ENCODE measurements at regions not wholly inside any gene's neighbourhood (a gene's known extent, or its start where the extent isn't known, plus 50 kb on each side); places are given as distances from the start of the nearest gene placed in this dataset.
"Not testable (repeated sequence)": the region's sequence is repeated elsewhere in the genome, so short reads cannot be mapped to it uniquely, and the experiment has no call there.

- DNase-seq (ENCODE audit: low spot score) = not testable (repeated sequence)
Measured at GRCh38 chr14:19052977-19053376, 85.7 kb downstream of the POTEM start.

- not testable (repeated sequence) for DNase-seq (ENCODE audit: low spot score)
Measured at GRCh38 chr14:19053426-19054050, 86.3 kb downstream of the POTEM start.

- not testable (repeated sequence) for DNase-seq (ENCODE audit: low spot score)
Measured at GRCh38 chr14:19054108-19054721, 87.0 kb downstream of the POTEM start.

- not testable (repeated sequence) for DNase-seq (ENCODE audit: low spot score)
Measured at GRCh38 chr14:19054934-19055333, 87.7 kb downstream of the POTEM start.

GRCh38 chr14:19059066-19059465, 91.8 kb downstream of the POTEM start:
- DNase-seq (ENCODE audit: low spot score) = not testable (repeated sequence)

GRCh38 chr14:19061689-19062450, 94.6 kb downstream of the POTEM start:
- DNase-seq (ENCODE audit: low spot score) = not testable (repeated sequence)

GRCh38 chr14:19068957-19069356, 101.7 kb downstream of the POTEM start:
- DNase-seq (ENCODE audit: low spot score) = not testable (repeated sequence)

GRCh38 chr14:19072518-19072917, 105.3 kb downstream of the POTEM start:
- DNase-seq (ENCODE audit: low spot score) = not testable (repeated sequence)

GRCh38 chr14:19088632-19089031, 121.4 kb downstream of the POTEM start:
- DNase-seq (ENCODE audit: low spot score) = not testable (repeated sequence)

- DNase-seq (ENCODE audit: low spot score) = not testable (repeated sequence)
Measured at GRCh38 chr14:19093227-19093626, 126.0 kb downstream of the POTEM start.

GRCh38 chr14:19094731-19095130, 127.5 kb downstream of the POTEM start:
- not testable (repeated sequence) for DNase-seq (ENCODE audit: low spot score)

- not testable (repeated sequence) for DNase-seq (ENCODE audit: low spot score)
Measured at GRCh38 chr14:19095167-19095566, 127.9 kb downstream of the POTEM start.

- DNase-seq (ENCODE audit: low spot score) = not testable (repeated sequence)
Measured at GRCh38 chr14:19096467-19096866, 129.2 kb downstream of the POTEM start.

- DNase-seq (ENCODE audit: low spot score) = not testable (repeated sequence)
Measured at GRCh38 chr14:19096876-19097275, 129.6 kb downstream of the POTEM start.

GRCh38 chr14:19097306-19097705, 130.1 kb downstream of the POTEM start:
- not testable (repeated sequence) for DNase-seq (ENCODE audit: low spot score)

GRCh38 chr14:19097750-19098149, 130.5 kb downstream of the POTEM start:
- DNase-seq (ENCODE audit: low spot score) = not testable (repeated sequence)

GRCh38 chr14:19098230-19098629, 131.0 kb downstream of the POTEM start:
- not testable (repeated sequence) for DNase-seq (ENCODE audit: low spot score)

- not testable (repeated sequence) for DNase-seq (ENCODE audit: low spot score)
Measured at GRCh38 chr14:19098732-19099131, 131.5 kb downstream of the POTEM start.

- DNase-seq (ENCODE audit: low spot score) = not testable (repeated sequence)
Measured at GRCh38 chr14:19099336-19099735, 132.1 kb downstream of the POTEM start.

- not testable (repeated sequence) for DNase-seq (ENCODE audit: low spot score)
Measured at GRCh38 chr14:19099939-19100338, 132.7 kb downstream of the POTEM start.

GRCh38 chr14:19105551-19105950, 138.3 kb downstream of the POTEM start:
- not testable (repeated sequence) for DNase-seq (ENCODE audit: low spot score)

GRCh38 chr14:19109887-19110286, 142.7 kb downstream of the POTEM start:
- not testable (repeated sequence) for DNase-seq (ENCODE audit: low spot score)

GRCh38 chr14:19120383-19120782, 153.1 kb downstream of the POTEM start:
- not testable (repeated sequence) for DNase-seq (ENCODE audit: low spot score)
